ENCODE measurements at regions not wholly inside any gene's neighbourhood (a gene's known extent, or its start where the extent isn't known, plus 50 kb on each side); places are given as distances from the start of the nearest gene placed in this dataset.
"Not testable (repeated sequence)": the region's sequence is repeated elsewhere in the genome, so short reads cannot be mapped to it uniquely, and the experiment has no call there.

DNA sequence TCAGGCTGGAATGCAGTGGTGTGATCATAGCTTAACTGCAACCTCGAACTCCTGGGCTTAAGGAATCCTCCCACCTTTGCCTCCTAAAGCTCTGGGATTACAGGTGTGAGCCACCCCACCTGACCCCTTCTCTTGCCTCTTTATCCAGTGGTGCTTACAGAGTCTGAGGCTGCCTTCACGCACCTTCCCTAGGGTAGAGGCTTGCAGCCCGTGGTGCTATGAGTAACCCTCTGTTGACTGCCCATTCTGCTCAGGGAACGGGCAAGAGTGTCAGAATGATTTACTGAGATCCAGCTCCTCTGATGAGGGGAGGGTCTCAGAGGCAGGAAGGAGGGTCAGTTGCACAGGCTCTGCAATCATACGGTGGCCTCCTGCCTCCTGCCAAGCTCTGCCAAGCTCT is 125.1 kb upstream of the TBX3 start:
- Histone ChIP-seq H3K79me2 (ENCODE audit: control insufficient read depth, insufficient read depth, low read length) (no peaks in the 10 kb centered on the region), H3K4me2 (ENCODE audit: insufficient read depth, low read length) (no peak overlapping the region), H4K20me1 (replicated peaks; ENCODE audit: control insufficient read depth, extremely low read depth, insufficient read depth, low read length) (no peaks in the 10 kb centered on the region), H3K9me1 (replicated peaks; ENCODE audit: control insufficient read depth, extremely low read depth, insufficient read depth, low read length) (no peaks in the 10 kb centered on the region), H3K4me3 (replicated peaks in 1 of 3; ENCODE audit: insufficient read depth in 1 of 3, low read depth in 1 of 3, low read length in 3 of 3) (no peak overlapping the region), H2AFZ (ENCODE audit: low read depth, low read length) (no peak overlapping the region), H3K36me3 (ENCODE audit: control insufficient read depth in 2 of 2, extremely low read depth in 1 of 2, insufficient read depth in 2 of 2, low read length in 2 of 2) (no peaks in the 10 kb centered on the region), H3K9ac (replicated peaks; ENCODE audit: extremely low read depth, insufficient read depth, low read length) (no peak overlapping the region), H3K27me3 (ENCODE audit: control insufficient read depth in 2 of 2, insufficient read depth in 2 of 2, low read length in 2 of 2) (no peaks in the 10 kb centered on the region), H3K27ac (ENCODE audit: insufficient read depth, low read depth, low read length) (no peak overlapping the region), H3K9me3 (replicated peaks; ENCODE audit: control insufficient read depth, insufficient read depth, low read length) (no peaks in the 10 kb centered on the region), H3K4me1 (ENCODE audit: control insufficient read depth, extremely low read depth, insufficient read depth, low read length) (no peaks in the 10 kb centered on the region)
- ChIA-PET POLR2A (no interaction called here), CTCF (no interaction called here)
- FAIRE-seq (no peak), DNase-seq (ENCODE audit: low read depth, low spot score) (no peak)
- no TSS peak for BruUV-seq (replicated peaks)
- TF ChIP-seq EZH2 (IDR thresholded peaks at IDR 0.05; ENCODE audit: borderline replicate concordance, low read depth, low read length, severe bottlenecking) = no peak
- no peak for TF ChIP-seq MYC (IDR thresholded peaks at IDR 0.05; ENCODE audit: low read depth, low read length)
- TF ChIP-seq POLR2A (IDR thresholded peaks at IDR 0.05; ENCODE audit: low read depth, low read length) = no peak
- no peak for TF ChIP-seq POLR2AphosphoS5 (IDR thresholded peaks at IDR 0.05; ENCODE audit: insufficient read depth, low read depth, low read length)
- no peak for TF ChIP-seq FOS (IDR thresholded peaks at IDR 0.05; ENCODE audit: borderline replicate concordance, insufficient read depth, low read length)
- TF ChIP-seq, protein P1, sequence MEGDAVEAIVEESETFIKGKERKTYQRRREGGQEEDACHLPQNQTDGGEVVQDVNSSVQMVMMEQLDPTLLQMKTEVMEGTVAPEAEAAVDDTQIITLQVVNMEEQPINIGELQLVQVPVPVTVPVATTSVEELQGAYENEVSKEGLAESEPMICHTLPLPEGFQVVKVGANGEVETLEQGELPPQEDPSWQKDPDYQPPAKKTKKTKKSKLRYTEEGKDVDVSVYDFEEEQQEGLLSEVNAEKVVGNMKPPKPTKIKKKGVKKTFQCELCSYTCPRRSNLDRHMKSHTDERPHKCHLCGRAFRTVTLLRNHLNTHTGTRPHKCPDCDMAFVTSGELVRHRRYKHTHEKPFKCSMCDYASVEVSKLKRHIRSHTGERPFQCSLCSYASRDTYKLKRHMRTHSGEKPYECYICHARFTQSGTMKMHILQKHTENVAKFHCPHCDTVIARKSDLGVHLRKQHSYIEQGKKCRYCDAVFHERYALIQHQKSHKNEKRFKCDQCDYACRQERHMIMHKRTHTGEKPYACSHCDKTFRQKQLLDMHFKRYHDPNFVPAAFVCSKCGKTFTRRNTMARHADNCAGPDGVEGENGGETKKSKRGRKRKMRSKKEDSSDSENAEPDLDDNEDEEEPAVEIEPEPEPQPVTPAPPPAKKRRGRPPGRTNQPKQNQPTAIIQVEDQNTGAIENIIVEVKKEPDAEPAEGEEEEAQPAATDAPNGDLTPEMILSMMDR (IDR thresholded peaks at IDR 0.05; ENCODE audit: extremely low read depth in 1 of 2, insufficient read depth in 1 of 2, low read depth in 1 of 2, low read length in 2 of 2) = no peak
- TF ChIP-seq, protein P2, sequence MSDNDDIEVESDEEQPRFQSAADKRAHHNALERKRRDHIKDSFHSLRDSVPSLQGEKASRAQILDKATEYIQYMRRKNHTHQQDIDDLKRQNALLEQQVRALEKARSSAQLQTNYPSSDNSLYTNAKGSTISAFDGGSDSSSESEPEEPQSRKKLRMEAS (IDR thresholded peaks at IDR 0.05; ENCODE audit: insufficient read depth, insufficient read length) = no peak
- TF ChIP-seq GATA2 (IDR thresholded peaks at IDR 0.05; ENCODE audit: insufficient read depth, insufficient read length, low read depth, low read length) = no peak
- TF ChIP-seq JUN (IDR thresholded peaks at IDR 0.05; ENCODE audit: borderline replicate concordance, insufficient read depth, insufficient read length, low read depth) = no peak
- dilution Hi-C loops (cut with MboI; ENCODE audit: extremely low pct_ligation_motif_present, low sequenced_read_pairs) = no loop called here
- intact Hi-C loops (cut with micrococcal nuclease) = no loop called here

DNA sequence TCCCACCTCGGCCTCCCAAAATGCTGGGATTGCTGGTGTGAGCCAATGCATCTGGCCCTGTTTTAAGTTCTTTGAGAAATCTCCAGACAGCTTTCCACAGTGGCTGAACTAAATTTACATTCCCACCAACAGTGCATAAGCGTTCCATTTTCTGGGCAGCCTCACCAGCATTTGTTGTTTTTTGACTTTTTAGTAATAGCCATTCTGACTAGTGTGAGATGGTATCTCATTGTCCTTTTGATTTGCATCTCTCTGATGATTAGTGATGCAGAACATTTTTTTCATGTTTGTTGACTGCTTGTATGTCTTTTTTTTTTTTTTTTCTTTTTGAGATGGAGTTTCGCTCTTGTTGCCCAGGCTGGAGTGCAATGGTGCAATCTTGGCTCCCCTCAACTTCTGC is 117.4 kb upstream of the TBX3 start:
- H2AFZ ChIP-seq (ENCODE audit: low read depth, low read length); H3K4me2 ChIP-seq (ENCODE audit: insufficient read depth, low read length); H3K9me1 ChIP-seq (replicated peaks; ENCODE audit: control insufficient read depth, extremely low read depth, insufficient read depth, low read length); H3K9ac ChIP-seq (replicated peaks; ENCODE audit: extremely low read depth, insufficient read depth, low read length); POLR2A ChIA-PET; H3K27ac ChIP-seq (ENCODE audit: insufficient read depth, low read depth, low read length); intact Hi-C loops (cut with micrococcal nuclease); FAIRE-seq; DNase-seq (ENCODE audit: low read depth, low spot score); H3K36me3 ChIP-seq (ENCODE audit: control insufficient read depth in 2 of 2, extremely low read depth in 1 of 2, insufficient read depth in 2 of 2, low read length in 2 of 2); H4K20me1 ChIP-seq (replicated peaks; ENCODE audit: control insufficient read depth, extremely low read depth, insufficient read depth, low read length); H3K4me3 ChIP-seq (replicated peaks in 1 of 3; ENCODE audit: insufficient read depth in 1 of 3, low read depth in 1 of 3, low read length in 3 of 3); dilution Hi-C loops (cut with MboI; ENCODE audit: extremely low pct_ligation_motif_present, low sequenced_read_pairs); H3K27me3 ChIP-seq (ENCODE audit: control insufficient read depth in 2 of 2, insufficient read depth in 2 of 2, low read length in 2 of 2); H3K9me3 ChIP-seq (replicated peaks; ENCODE audit: control insufficient read depth, insufficient read depth, low read length); H3K4me1 ChIP-seq (ENCODE audit: control insufficient read depth, extremely low read depth, insufficient read depth, low read length); CTCF ChIA-PET; H3K79me2 ChIP-seq (ENCODE audit: control insufficient read depth, insufficient read depth, low read length); BruUV-seq (replicated peaks): not testable (repeated sequence)

DNA sequence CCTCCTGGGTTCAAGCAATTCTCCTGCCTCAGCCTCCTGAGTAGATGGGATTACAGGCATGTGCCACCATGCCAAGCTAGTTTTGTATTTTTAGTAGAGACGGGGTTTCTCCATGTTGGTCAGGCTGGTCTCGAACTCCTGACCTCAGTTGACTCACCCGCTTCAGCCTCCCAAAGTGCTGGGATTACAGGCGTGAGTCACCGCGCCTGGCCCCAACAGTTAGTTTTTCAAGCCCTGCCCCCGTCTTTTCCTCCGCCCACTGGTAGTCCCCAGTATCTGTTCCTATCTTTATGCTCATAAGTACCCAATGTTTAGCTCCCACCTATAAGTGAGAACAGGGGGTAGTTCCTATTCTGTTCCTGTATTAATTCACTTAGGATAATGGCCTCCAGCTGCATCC is 116.6 kb upstream of the TBX3 start:
- dilution Hi-C loops (cut with MboI; ENCODE audit: extremely low pct_ligation_motif_present, low sequenced_read_pairs); BruUV-seq (replicated peaks); DNase-seq (ENCODE audit: low read depth, low spot score): not testable (repeated sequence)

More for the DNA sequence above, 116.6 kb upstream of the TBX3 start:
- H3K27ac ChIP-seq (ENCODE audit: insufficient read depth, low read depth, low read length); H3K4me1 ChIP-seq (ENCODE audit: control insufficient read depth, extremely low read depth, insufficient read depth, low read length); H3K9me3 ChIP-seq (replicated peaks; ENCODE audit: control insufficient read depth, insufficient read depth, low read length); H3K9me1 ChIP-seq (replicated peaks; ENCODE audit: control insufficient read depth, extremely low read depth, insufficient read depth, low read length); H3K4me3 ChIP-seq (replicated peaks in 1 of 3; ENCODE audit: insufficient read depth in 1 of 3, low read depth in 1 of 3, low read length in 3 of 3); H3K4me2 ChIP-seq (ENCODE audit: insufficient read depth, low read length); CTCF ChIA-PET; FAIRE-seq; intact Hi-C loops (cut with micrococcal nuclease); POLR2A ChIA-PET; H4K20me1 ChIP-seq (replicated peaks; ENCODE audit: control insufficient read depth, extremely low read depth, insufficient read depth, low read length); H3K36me3 ChIP-seq (ENCODE audit: control insufficient read depth in 2 of 2, extremely low read depth in 1 of 2, insufficient read depth in 2 of 2, low read length in 2 of 2); H2AFZ ChIP-seq (ENCODE audit: low read depth, low read length); H3K79me2 ChIP-seq (ENCODE audit: control insufficient read depth, insufficient read depth, low read length); H3K9ac ChIP-seq (replicated peaks; ENCODE audit: extremely low read depth, insufficient read depth, low read length); H3K27me3 ChIP-seq (ENCODE audit: control insufficient read depth in 2 of 2, insufficient read depth in 2 of 2, low read length in 2 of 2): not testable (repeated sequence)

All from endothelial cell of umbilical vein (primary cell).